Tibial artery (tissue), 4 donors: ENCODE measurements at regions not wholly inside any gene's neighbourhood (a gene's known extent, or its start where the extent isn't known, plus 50 kb on each side); places are given as distances from the start of the nearest gene placed in this dataset.

Experiments
- DNase-seq, 2 donors: peaks; one replicate each; pipeline ENCODE4 v3.0.0-alpha.2; 2019
- H3K27ac ChIP-seq, 2 donors: fragments of 200-600 bp; sonication (generic) in 1 of 2; 1 replicate in 1 of 2; 2 replicates in 1 of 2; pipeline ENCODE4 v1.5.1; 2018 to 2019; ENCODE audit warnings: mild to moderate bottlenecking in 1 of 2
- H3K27me3 ChIP-seq, 2 donors: fragments of 200-600 bp; sonication (generic) in 1 of 2; one replicate each; pipeline versions ENCODE4 v1.5.1 to v1.6.0; 2016 to 2019
- H3K36me3 ChIP-seq, 3 donors: fragments of 200-600 bp; sonication (generic) in 2 of 3; one replicate each; pipeline ENCODE4 v1.5.1; 2016 to 2019; ENCODE audit warnings: mild to moderate bottlenecking in 2 of 3
- H3K4me1 ChIP-seq, 4 donors: fragments of 200-600 bp; sonication (generic) in 2 of 4; 1 replicate in 3 of 4; 2 replicates in 1 of 4; pipeline ENCODE4 v1.5.1; 2016 to 2019
- H3K4me3 ChIP-seq, 2 donors: fragments of 200-600 bp; sonication (generic) in 1 of 2; 1 replicate in 1 of 2; 2 replicates in 1 of 2; pipeline ENCODE4 v1.5.1; 2018 to 2019; ENCODE audit warnings: mild to moderate bottlenecking in 2 of 2
- H3K9me3 ChIP-seq, 3 donors: fragments of 200-600 bp; sonication (generic) in 1 of 3; one replicate each; pipeline ENCODE4 v1.5.1; 2016 to 2019
- CTCF ChIP-seq, 2 experiments: fragments of 200-600 bp in 1 of 2; fragments of 450-650 bp in 1 of 2; IDR thresholded peaks; one replicate each; pipeline ENCODE4 v1.5.1; 2017 to 2019; ENCODE audit warnings: antibody characterized with exemption in 2 of 2, mild to moderate bottlenecking in 1 of 2, moderate library complexity in 1 of 2
- intact Hi-C: fragments of 100-400 bp; cut with DNase I; formaldehyde crosslinking; loops from one replicate; pipeline ENCODE4 v1.15.0; 2023; ENCODE audit warnings: low total_unique reads

- DNase-seq, result no peak
- peaks cover 0 to 17% (median 7%) of the 10 kb centered on the region in 3 donors for H3K36me3 ChIP-seq
- H3K4me1 ChIP-seq, result no peaks in the 10 kb centered on the region
- H3K27me3 ChIP-seq, result no peaks in the 10 kb centered on the region
- no peak for TF ChIP-seq CTCF (IDR thresholded peaks at IDR 0.05)
- H3K9me3 ChIP-seq, result no peaks in the 10 kb centered on the region
- intact Hi-C loops, result no loop called here
- H3K4me3 ChIP-seq, result no peak overlapping the region
- no peak overlapping the region for H3K27ac ChIP-seq
Measured at GRCh38 chr6:1540864-1541521, 68.7 kb upstream of the FOXC1 start.

GRCh38 chr6:1542335-1542734 lies 67.4 kb upstream of the FOXC1 start:
- Histone ChIP-seq H3K27me3 (no peaks in the 10 kb centered on the region), H3K27ac (no peak overlapping the region), H3K36me3 (peaks cover 0 to 28% (median 11%) of the 10 kb centered on the region in 3 donors), H3K9me3 (no peaks in the 10 kb centered on the region), H3K4me1 (no peaks in the 10 kb centered on the region), H3K4me3 (no peak overlapping the region)
- no peak for TF ChIP-seq CTCF (IDR thresholded peaks at IDR 0.05)
- intact Hi-C loops, result no loop called here
- DNase-seq, result no peak

- H3K27me3 ChIP-seq, result no peaks in the 10 kb centered on the region
- peaks cover 0 to 32% (median 15%) of the 10 kb centered on the region in 3 donors for H3K36me3 ChIP-seq
- intact Hi-C loops, result no loop called here
- no peak for DNase-seq
- H3K4me1 ChIP-seq, result no peaks in the 10 kb centered on the region
- no peak for TF ChIP-seq CTCF (IDR thresholded peaks at IDR 0.05)
- H3K4me3 ChIP-seq, result no peak overlapping the region
- H3K9me3 ChIP-seq, result no peaks in the 10 kb centered on the region
- no peak overlapping the region for H3K27ac ChIP-seq
Measured at GRCh38 chr6:1542764-1543163, 67.0 kb upstream of the FOXC1 start.

GRCh38 chr6:1544000-1544399 lies 65.7 kb upstream of the FOXC1 start:
- no peak for TF ChIP-seq CTCF (IDR thresholded peaks at IDR 0.05)
- intact Hi-C loops, result no loop called here
- no peak overlapping the region for H3K27ac ChIP-seq

GRCh38 chr6:1544603-1545002 lies 65.1 kb upstream of the FOXC1 start:
- Histone ChIP-seq H3K36me3 (peaks cover 0 to 41% (median 18%) of the 10 kb centered on the region in 3 donors), H3K27ac (no peak overlapping the region), H3K4me1 (no peaks in the 10 kb centered on the region), H3K27me3 (no peaks in the 10 kb centered on the region), H3K4me3 (no peak overlapping the region), H3K9me3 (no peaks in the 10 kb centered on the region)
- no peak for TF ChIP-seq CTCF (IDR thresholded peaks at IDR 0.05)
- intact Hi-C loops, result no loop called here
- no peak for DNase-seq

More at GRCh38 chr6:1544000-1544399, 65.7 kb upstream of the FOXC1 start:
- H3K27me3 ChIP-seq, result no peaks in the 10 kb centered on the region
- H3K4me3 ChIP-seq, result no peak overlapping the region
- H3K9me3 ChIP-seq, result no peaks in the 10 kb centered on the region
- DNase-seq, result no peak
- H3K36me3 ChIP-seq, result peaks cover 0 to 41% (median 18%) of the 10 kb centered on the region in 3 donors
- no peaks in the 10 kb centered on the region for H3K4me1 ChIP-seq
